ENCODE measurements at regions not wholly inside any gene's neighbourhood (a gene's known extent, or its start where the extent isn't known, plus 50 kb on each side); places are given as distances from the start of the nearest gene placed in this dataset.

- no peaks in the 10 kb centered on the region for H4K20me1 ChIP-seq (replicated peaks; ENCODE audit: insufficient read depth)
- peaks cover 12% of the 10 kb centered on the region for H3K4me1 Mint-ChIP-seq
- no peak overlapping the region for H3K4me3 Mint-ChIP-seq
- peaks cover 3% of the 10 kb centered on the region; the same call in 1 of the 3 replicates for H3K36me3 Mint-ChIP-seq (ENCODE audit: low read depth)
- H3K27ac Mint-ChIP-seq, result no peak overlapping the region
- H3K4me3 ChIP-seq, result no peak overlapping the region
- peaks cover 4% of the 10 kb centered on the region for H3K27me3 Mint-ChIP-seq (ENCODE audit: insufficient read depth, low read depth, poor library complexity)
- peaks cover 10% of the 10 kb centered on the region for H3K4me1 ChIP-seq (ENCODE audit: insufficient read depth)
- no peak overlapping the region for H3K27ac ChIP-seq (ENCODE audit: low read depth)
- H3K27me3 ChIP-seq (ENCODE audit: insufficient read depth), result no peaks in the 10 kb centered on the region
- no peaks in the 10 kb centered on the region for H3F3A ChIP-seq (replicated peaks; ENCODE audit: low read depth)
- H3K4me2 ChIP-seq, result no peak overlapping the region
- H2AFZ ChIP-seq, result no peak overlapping the region
- H3K9me3 Mint-ChIP-seq, result no peaks in the 10 kb centered on the region; the same call in 2 of the 3 replicates
- H3K36me3 ChIP-seq (ENCODE audit: insufficient read depth), result no peaks in the 10 kb centered on the region
- no peak for DNase-seq (ENCODE audit: low spot score)
- H3K79me2 ChIP-seq (replicated peaks; ENCODE audit: insufficient read depth), result no peaks in the 10 kb centered on the region
- peaks cover 23% of the 10 kb centered on the region for H3K9me2 ChIP-seq (ENCODE audit: insufficient read depth)
- ATAC-seq, result no peak
- no peak for TF ChIP-seq ETS1 (IDR thresholded peaks at IDR 0.05)
- TF ChIP-seq ZNF331 (CRISPR knock-in tag; IDR thresholded peaks at IDR 0.05; ENCODE audit: low read depth), result no peak
- no peak for TF ChIP-seq CTCF (conservative IDR thresholded peaks at IDR 0.05; ENCODE audit: low read depth in 2 of 2)
- no peak for TF ChIP-seq EZH2 (IDR thresholded peaks at IDR 0.05; ENCODE audit: low read depth, unreplicated experiment)
- TF ChIP-seq ZNF114 (CRISPR knock-in tag; IDR thresholded peaks at IDR 0.05), result no peak
- TF ChIP-seq ZNF462 (CRISPR knock-in tag; IDR thresholded peaks at IDR 0.05), result no peak
- no peak for TF ChIP-seq NANOG (IDR thresholded peaks at IDR 0.05; ENCODE audit: borderline replicate concordance)
- TF ChIP-seq POLR2AphosphoS5 (IDR thresholded peaks at IDR 0.05; ENCODE audit: low read depth), result no peak
- TF ChIP-seq JUNB (IDR thresholded peaks at IDR 0.05; ENCODE audit: unreplicated experiment), result no peak
- no peak for TF ChIP-seq STAT1 (IDR thresholded peaks at IDR 0.05; ENCODE audit: unreplicated experiment)
- TF ChIP-seq CREB1 (CRISPR knock-in tag; IDR thresholded peaks at IDR 0.05; ENCODE audit: low read depth), result no peak
- TF ChIP-seq EZH2phosphoT487 (IDR thresholded peaks at IDR 0.05; ENCODE audit: unreplicated experiment), result no peak
- TF ChIP-seq REST (IDR thresholded peaks at IDR 0.05; ENCODE audit: unreplicated experiment), result no peak
Observed at GRCh38 chr6:14736554-14736953, 509.3 kb upstream of the JARID2 start.
